ENCODE measurements at regions not wholly inside any gene's neighbourhood (a gene's known extent, or its start where the extent isn't known, plus 50 kb on each side); places are given as distances from the start of the nearest gene placed in this dataset.

DNA sequence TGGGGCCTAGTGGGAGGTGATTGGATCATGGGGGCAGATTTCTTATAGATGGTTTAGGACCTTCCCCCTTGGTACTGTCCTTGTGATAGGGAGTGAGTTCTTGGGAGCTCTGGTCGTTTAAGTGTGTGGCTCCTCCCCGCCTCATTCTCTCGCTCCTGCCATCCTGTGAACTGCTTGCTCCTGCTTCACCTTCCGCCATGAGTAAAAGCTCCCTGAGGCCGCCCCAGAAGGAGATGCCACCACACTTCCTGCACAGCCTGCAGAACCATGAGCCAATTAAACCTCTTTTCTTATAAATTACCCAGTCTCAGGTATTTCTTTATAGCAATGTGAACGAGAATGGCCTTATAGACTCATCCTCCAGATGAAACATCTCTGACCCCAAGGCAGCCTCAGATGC, 101.5 kb downstream of the KCNF1 start:
- Histone ChIP-seq H3K9me2 (ENCODE audit: insufficient read depth) (no peaks in the 10 kb centered on the region), H3K9me3 (ENCODE audit: insufficient read depth, low read depth) (no peaks in the 10 kb centered on the region), H4K20me1 (ENCODE audit: insufficient read depth) (no peaks in the 10 kb centered on the region), H3K79me2 (ENCODE audit: low read depth) (no peaks in the 10 kb centered on the region), H3K4me2 (no peak overlapping the region), H3K27me3 (ENCODE audit: insufficient read depth, low read depth) (no peaks in the 10 kb centered on the region), H3K36me3 (ENCODE audit: low read depth) (no peaks in the 10 kb centered on the region), H3K27ac (no peak overlapping the region), H3K4me3 (no peak overlapping the region), H3F3A (ENCODE audit: insufficient read depth, low read depth) (no peaks in the 10 kb centered on the region), H2AFZ (no peak overlapping the region), H3K4me1 (replicated peaks; ENCODE audit: insufficient read depth) (no peaks in the 10 kb centered on the region)
- ChIA-PET CTCF (no interaction called here), POLR2A (ENCODE audit: unreplicated experiment) (no interaction called here)
- no peak for TF ChIP-seq EZH2 (IDR thresholded peaks at IDR 0.05; ENCODE audit: low read depth)
- TF ChIP-seq, protein P1, sequence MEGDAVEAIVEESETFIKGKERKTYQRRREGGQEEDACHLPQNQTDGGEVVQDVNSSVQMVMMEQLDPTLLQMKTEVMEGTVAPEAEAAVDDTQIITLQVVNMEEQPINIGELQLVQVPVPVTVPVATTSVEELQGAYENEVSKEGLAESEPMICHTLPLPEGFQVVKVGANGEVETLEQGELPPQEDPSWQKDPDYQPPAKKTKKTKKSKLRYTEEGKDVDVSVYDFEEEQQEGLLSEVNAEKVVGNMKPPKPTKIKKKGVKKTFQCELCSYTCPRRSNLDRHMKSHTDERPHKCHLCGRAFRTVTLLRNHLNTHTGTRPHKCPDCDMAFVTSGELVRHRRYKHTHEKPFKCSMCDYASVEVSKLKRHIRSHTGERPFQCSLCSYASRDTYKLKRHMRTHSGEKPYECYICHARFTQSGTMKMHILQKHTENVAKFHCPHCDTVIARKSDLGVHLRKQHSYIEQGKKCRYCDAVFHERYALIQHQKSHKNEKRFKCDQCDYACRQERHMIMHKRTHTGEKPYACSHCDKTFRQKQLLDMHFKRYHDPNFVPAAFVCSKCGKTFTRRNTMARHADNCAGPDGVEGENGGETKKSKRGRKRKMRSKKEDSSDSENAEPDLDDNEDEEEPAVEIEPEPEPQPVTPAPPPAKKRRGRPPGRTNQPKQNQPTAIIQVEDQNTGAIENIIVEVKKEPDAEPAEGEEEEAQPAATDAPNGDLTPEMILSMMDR (conservative IDR thresholded peaks at IDR 0.05): no peak
- BruUV-seq (replicated peaks): no TSS peak
- intact Hi-C loops (cut with micrococcal nuclease; ENCODE audit: unreplicated experiment): no loop called here
- DNase-seq: no peak

DNA sequence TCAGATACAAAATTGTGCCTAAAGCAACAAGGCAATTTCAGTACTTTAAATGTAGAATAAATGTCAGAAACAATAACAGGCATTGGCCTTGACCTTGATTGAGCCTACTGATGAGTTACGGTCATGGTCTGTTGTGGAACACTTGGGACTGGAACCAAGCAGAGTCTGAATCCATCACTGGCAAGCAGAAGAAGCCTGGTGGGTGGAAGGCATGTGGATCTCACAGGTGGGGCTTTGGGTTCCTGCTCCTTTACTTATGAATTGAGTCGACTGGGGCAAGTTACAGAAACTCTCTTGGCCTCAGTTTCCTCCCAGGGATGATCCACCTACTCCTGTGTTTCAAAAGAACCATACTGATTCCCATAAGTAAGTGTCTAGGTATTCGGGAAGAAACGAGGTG, 102.3 kb downstream of the KCNF1 start:
- H4K20me1 ChIP-seq (ENCODE audit: insufficient read depth): no peaks in the 10 kb centered on the region
- no peak overlapping the region for H3K4me2 ChIP-seq
- no peak for DNase-seq
- H3F3A ChIP-seq (ENCODE audit: insufficient read depth, low read depth): no peaks in the 10 kb centered on the region
- no peak overlapping the region for H2AFZ ChIP-seq
- no peaks in the 10 kb centered on the region for H3K79me2 ChIP-seq (ENCODE audit: low read depth)
- no peak overlapping the region for H3K27ac ChIP-seq
- no peak for TF ChIP-seq EZH2 (IDR thresholded peaks at IDR 0.05; ENCODE audit: low read depth)
- TF ChIP-seq, protein P1 (conservative IDR thresholded peaks at IDR 0.05): no peak
- ChIA-PET POLR2A (ENCODE audit: unreplicated experiment) (no interaction called here), CTCF (no interaction called here)
- H3K36me3 ChIP-seq (ENCODE audit: low read depth): no peaks in the 10 kb centered on the region
- no TSS peak for BruUV-seq (replicated peaks)
- no peaks in the 10 kb centered on the region for H3K4me1 ChIP-seq (replicated peaks; ENCODE audit: insufficient read depth)
- no peaks in the 10 kb centered on the region for H3K9me2 ChIP-seq (ENCODE audit: insufficient read depth)
- intact Hi-C loops (cut with micrococcal nuclease; ENCODE audit: unreplicated experiment): no loop called here
- no peaks in the 10 kb centered on the region for H3K9me3 ChIP-seq (ENCODE audit: insufficient read depth, low read depth)
- H3K4me3 ChIP-seq: no peak overlapping the region
- H3K27me3 ChIP-seq (ENCODE audit: insufficient read depth, low read depth): no peaks in the 10 kb centered on the region

DNA sequence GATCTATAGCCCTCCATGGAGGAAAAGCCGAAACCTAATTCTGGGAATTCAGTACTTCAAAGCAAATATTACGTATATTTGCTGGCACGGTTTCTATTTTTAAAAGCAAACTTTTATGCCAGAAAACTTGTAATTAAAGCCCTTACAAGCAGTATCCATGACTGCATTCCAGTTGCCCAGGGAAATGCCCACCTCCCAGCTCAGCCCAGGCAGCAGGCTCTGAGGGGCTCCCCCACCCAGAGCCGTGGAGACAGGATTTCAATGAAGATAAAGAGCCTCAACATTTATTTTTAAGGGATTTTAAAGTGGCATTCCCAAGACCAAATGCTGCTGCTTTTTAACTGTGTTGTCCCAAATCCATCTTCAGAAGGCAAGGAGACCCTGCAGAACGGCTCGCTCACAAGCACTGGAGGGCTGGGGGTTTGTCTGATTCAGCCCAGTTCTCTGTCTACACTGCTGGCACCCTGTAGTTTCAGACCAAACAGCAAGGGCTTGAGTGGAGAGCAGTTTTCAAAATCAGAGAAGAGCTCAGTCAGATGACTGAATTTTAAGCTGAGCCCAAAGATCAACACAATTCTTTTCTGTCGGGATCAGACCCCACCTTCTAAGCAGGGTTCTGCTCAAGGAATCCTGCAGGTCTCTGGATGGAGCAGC, 105.1 kb downstream of the KCNF1 start:
- DNase-seq: no peak
- POLR2A ChIA-PET (ENCODE audit: unreplicated experiment): no interaction called here
- 0 out of 2 replicates have a peak, but pooled peaks cover 6% of the 10 kb centered on the region for H3F3A ChIP-seq (ENCODE audit: insufficient read depth, low read depth)
- no peak overlapping the region for H2AFZ ChIP-seq
- H3K9me3 ChIP-seq (ENCODE audit: insufficient read depth, low read depth): no peaks in the 10 kb centered on the region
- intact Hi-C loops (cut with micrococcal nuclease; ENCODE audit: unreplicated experiment): no loop called here
- no TSS peak for BruUV-seq (replicated peaks)
- TF ChIP-seq, protein P1 (conservative IDR thresholded peaks at IDR 0.05): no peak
- TF ChIP-seq EZH2 (IDR thresholded peaks at IDR 0.05; ENCODE audit: low read depth): no peak
- H3K9me2 ChIP-seq (ENCODE audit: insufficient read depth): no peaks in the 10 kb centered on the region
- H3K27ac ChIP-seq: no peak overlapping the region
- no peaks in the 10 kb centered on the region for H3K36me3 ChIP-seq (ENCODE audit: low read depth)
- H3K4me2 ChIP-seq: no peak overlapping the region
- no peaks in the 10 kb centered on the region for H3K79me2 ChIP-seq (ENCODE audit: low read depth)
- H4K20me1 ChIP-seq (ENCODE audit: insufficient read depth): no peaks in the 10 kb centered on the region
- no peaks in the 10 kb centered on the region for H3K27me3 ChIP-seq (ENCODE audit: insufficient read depth, low read depth)
- peaks cover 4% of the 10 kb centered on the region; the same call in 1 of the 2 replicates for H3K4me1 ChIP-seq (replicated peaks; ENCODE audit: insufficient read depth)
- no peak overlapping the region for H3K4me3 ChIP-seq
- CTCF ChIA-PET: no interaction called here
